ENCODE measurements at regions not wholly inside any gene's neighbourhood (a gene's known extent, or its start where the extent isn't known, plus 50 kb on each side); places are given as distances from the start of the nearest gene placed in this dataset.

DNA sequence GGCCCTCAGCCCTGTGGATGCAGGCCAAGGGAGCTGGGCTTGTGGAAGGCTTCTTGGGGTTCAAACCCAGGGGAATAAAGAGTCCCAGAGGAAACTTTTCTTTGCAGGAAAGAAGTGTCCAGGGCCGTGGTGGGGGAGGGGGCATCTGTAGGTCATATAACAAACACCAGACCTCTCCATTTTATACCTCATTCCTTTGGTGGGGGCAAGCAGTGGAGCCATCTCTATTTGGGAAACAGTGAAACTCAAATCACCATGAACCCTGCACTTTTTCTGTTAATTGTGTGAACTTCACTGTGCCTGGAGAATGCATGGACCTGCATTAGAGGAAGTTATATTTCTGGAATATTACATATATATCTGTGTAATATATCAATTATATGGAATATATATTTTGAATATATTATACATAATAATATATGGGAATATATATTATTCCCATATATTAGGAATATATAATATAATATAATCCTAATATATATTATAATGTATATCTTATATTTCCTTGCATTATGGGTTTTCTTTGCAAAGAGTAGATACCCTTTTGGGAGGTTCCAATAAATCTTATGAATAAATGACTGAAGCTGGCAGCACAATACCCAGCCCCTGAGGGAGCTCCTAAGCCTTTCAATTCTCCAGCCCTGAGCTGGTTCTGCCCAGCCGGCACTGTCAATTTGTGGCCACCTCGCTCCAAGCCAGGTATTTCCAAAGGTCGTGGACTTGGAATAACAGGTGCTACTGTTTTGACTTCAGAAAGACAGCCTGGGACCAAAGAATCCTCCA, 97.7 kb upstream of the PKDCC start:
- H3K36me3 ChIP-seq (ENCODE audit: insufficient read depth, insufficient read length, low read length) = no peaks in the 10 kb centered on the region
- TF ChIP-seq YY1 (IDR thresholded peaks at IDR 0.05; ENCODE audit: insufficient read depth, insufficient read length) (no peak), ZNF274 (IDR thresholded peaks at IDR 0.05; ENCODE audit: low read depth, low read length) (no peak), SUZ12 (IDR thresholded peaks at IDR 0.05; ENCODE audit: extremely low read depth, insufficient read depth, insufficient read length) (no peak)
- peaks cover 5% of the 10 kb centered on the region for H3K4me1 ChIP-seq (ENCODE audit: insufficient read depth, insufficient read length)
- H3K9me3 ChIP-seq (ENCODE audit: insufficient read depth, low read length) = peaks cover 5% of the 10 kb centered on the region; the same call in 1 of the 2 replicates
- H3K4me3 ChIP-seq (ENCODE audit: insufficient read length, low read depth) = no peak overlapping the region
- H3K9ac ChIP-seq (ENCODE audit: insufficient read length, low read depth) = no peak overlapping the region
- H3K27me3 ChIP-seq (ENCODE audit: insufficient read depth, insufficient read length) = no peaks in the 10 kb centered on the region
- no peak for DNase-seq (ENCODE audit: low read depth, low spot score)

DNA sequence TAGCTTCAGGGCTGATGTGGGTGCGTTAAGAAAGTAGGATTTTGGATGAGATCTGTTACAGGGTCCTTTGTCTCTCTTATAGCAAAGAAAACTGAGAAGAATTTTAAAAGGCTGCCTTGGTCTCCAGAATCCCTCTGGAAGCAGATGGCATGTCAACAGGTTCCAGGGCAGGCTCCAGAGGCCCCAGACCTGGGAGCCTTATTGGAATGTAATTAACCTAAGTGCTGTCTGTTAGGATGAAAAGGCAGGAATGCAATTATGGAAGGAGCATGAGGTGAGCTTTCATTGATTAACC, 97.2 kb upstream of the PKDCC start:
- TF ChIP-seq SUZ12 (IDR thresholded peaks at IDR 0.05; ENCODE audit: extremely low read depth, insufficient read depth, insufficient read length) (no peak), YY1 (IDR thresholded peaks at IDR 0.05; ENCODE audit: insufficient read depth, insufficient read length) (no peak), ZNF274 (IDR thresholded peaks at IDR 0.05; ENCODE audit: low read depth, low read length) (no peak)
- Histone ChIP-seq H3K9me3 (ENCODE audit: insufficient read depth, low read length) (no peaks in the 10 kb centered on the region), H3K9ac (ENCODE audit: insufficient read length, low read depth) (no peak overlapping the region), H3K4me3 (ENCODE audit: insufficient read length, low read depth) (no peak overlapping the region), H3K4me1 (ENCODE audit: insufficient read depth, insufficient read length) (peaks cover 5% of the 10 kb centered on the region), H3K36me3 (ENCODE audit: insufficient read depth, insufficient read length, low read length) (no peaks in the 10 kb centered on the region), H3K27me3 (ENCODE audit: insufficient read depth, insufficient read length) (no peaks in the 10 kb centered on the region)
- DNase-seq (ENCODE audit: low read depth, low spot score) = no peak

DNA sequence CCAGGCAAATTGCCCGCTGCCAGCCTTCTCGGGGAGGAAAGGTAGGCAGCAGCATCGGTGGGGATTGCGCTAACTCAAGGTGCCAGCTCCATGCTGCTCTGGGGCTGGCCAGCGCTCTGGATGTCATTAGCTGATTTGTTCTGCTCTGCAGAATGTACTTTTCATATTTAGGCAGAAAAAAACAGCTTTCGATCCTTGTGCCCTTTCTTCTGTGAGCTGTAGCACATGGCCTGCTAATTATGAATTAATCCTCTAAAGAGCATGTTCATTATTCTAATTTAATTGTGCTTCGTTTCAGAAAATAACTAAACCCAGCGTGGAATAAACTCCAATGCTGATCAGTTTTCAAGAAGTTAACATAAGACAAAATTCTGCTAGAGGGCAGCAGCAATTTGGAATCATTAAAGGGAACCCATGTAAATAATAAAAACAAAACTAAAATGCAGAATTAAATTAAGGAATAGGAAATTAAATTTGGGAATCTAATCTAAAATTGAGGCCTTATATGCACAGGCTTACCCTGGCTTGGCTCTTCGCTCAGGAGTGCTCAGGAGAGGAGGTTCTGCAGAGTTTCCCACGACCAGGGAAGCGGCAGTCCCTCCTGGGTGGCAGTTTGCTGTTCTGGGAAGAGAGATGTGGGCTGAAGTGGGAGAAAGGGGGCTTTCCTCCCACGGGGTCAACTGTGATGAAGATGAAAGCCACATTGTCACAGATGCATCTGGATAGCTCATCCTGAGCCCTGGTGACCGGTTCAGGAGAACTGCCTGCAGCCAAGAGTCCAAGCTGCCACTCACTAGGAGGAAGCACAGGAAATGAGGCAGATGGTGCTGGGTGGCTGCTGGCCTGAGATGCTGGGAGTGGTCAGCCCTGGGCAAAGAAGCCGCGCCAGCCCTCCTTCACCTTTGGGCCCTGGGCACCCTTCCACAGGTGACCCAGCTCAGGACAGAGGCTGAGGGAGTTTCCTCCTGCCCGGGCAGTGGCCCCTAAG, 93.2 kb upstream of the PKDCC start:
- Histone ChIP-seq H3K9me3 (ENCODE audit: insufficient read depth, low read length) (no peaks in the 10 kb centered on the region), H3K36me3 (ENCODE audit: insufficient read depth, insufficient read length, low read length) (no peaks in the 10 kb centered on the region), H3K4me3 (ENCODE audit: insufficient read length, low read depth) (no peak overlapping the region), H3K9ac (ENCODE audit: insufficient read length, low read depth) (no peak overlapping the region), H3K4me1 (ENCODE audit: insufficient read depth, insufficient read length) (no peaks in the 10 kb centered on the region), H3K27me3 (ENCODE audit: insufficient read depth, insufficient read length) (no peaks in the 10 kb centered on the region)
- no peak for DNase-seq (ENCODE audit: low read depth, low spot score)
- TF ChIP-seq YY1 (IDR thresholded peaks at IDR 0.05; ENCODE audit: insufficient read depth, insufficient read length) = no peak
- no peak for TF ChIP-seq SUZ12 (IDR thresholded peaks at IDR 0.05; ENCODE audit: extremely low read depth, insufficient read depth, insufficient read length)
- TF ChIP-seq ZNF274 (IDR thresholded peaks at IDR 0.05; ENCODE audit: low read depth, low read length) = no peak

GRCh38 chr2:41955316-41956043, 92.3 kb upstream of the PKDCC start:
- Histone ChIP-seq H3K36me3 (ENCODE audit: insufficient read depth, insufficient read length, low read length) (no peaks in the 10 kb centered on the region), H3K27me3 (ENCODE audit: insufficient read depth, insufficient read length) (no peaks in the 10 kb centered on the region), H3K9me3 (ENCODE audit: insufficient read depth, low read length) (no peaks in the 10 kb centered on the region), H3K4me3 (ENCODE audit: insufficient read length, low read depth) (no peak overlapping the region), H3K9ac (ENCODE audit: insufficient read length, low read depth) (no peak overlapping the region), H3K4me1 (ENCODE audit: insufficient read depth, insufficient read length) (no peaks in the 10 kb centered on the region)
- TF ChIP-seq ZNF274 (IDR thresholded peaks at IDR 0.05; ENCODE audit: low read depth, low read length) (no peak), YY1 (IDR thresholded peaks at IDR 0.05; ENCODE audit: insufficient read depth, insufficient read length) (no peak), SUZ12 (IDR thresholded peaks at IDR 0.05; ENCODE audit: extremely low read depth, insufficient read depth, insufficient read length) (no peak)
- DNase-seq (ENCODE audit: low read depth, low spot score) = no peak

DNA sequence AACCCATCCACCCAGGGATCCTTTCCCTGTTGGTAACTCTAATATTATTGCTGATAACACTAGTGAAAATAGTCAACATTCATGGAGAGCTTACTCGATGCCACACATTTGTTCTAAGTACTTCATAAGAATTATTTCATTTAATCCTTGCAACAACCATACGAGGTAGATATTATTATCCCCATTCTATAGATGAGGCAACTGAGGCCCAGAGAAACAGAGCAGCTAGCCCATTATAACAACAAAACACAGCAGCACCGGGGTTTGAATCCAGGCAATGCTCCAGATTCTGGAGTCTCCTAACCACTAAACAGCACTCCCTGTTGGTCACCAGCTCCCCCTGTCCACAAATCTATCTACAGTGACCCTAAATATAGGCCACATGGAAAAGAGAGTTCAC, 90.4 kb upstream of the PKDCC start:
- no peaks in the 10 kb centered on the region for H3K9me3 ChIP-seq (ENCODE audit: insufficient read depth, low read length)
- H3K36me3 ChIP-seq (ENCODE audit: insufficient read depth, insufficient read length, low read length) = no peaks in the 10 kb centered on the region
- TF ChIP-seq ZNF274 (IDR thresholded peaks at IDR 0.05; ENCODE audit: low read depth, low read length) = no peak
- TF ChIP-seq SUZ12 (IDR thresholded peaks at IDR 0.05; ENCODE audit: extremely low read depth, insufficient read depth, insufficient read length) = no peak
- no peaks in the 10 kb centered on the region for H3K4me1 ChIP-seq (ENCODE audit: insufficient read depth, insufficient read length)
- no peaks in the 10 kb centered on the region for H3K27me3 ChIP-seq (ENCODE audit: insufficient read depth, insufficient read length)
- H3K9ac ChIP-seq (ENCODE audit: insufficient read length, low read depth) = no peak overlapping the region
- DNase-seq (ENCODE audit: low read depth, low spot score) = no peak
- H3K4me3 ChIP-seq (ENCODE audit: insufficient read length, low read depth) = no peak overlapping the region

GRCh38 chr2:41958251-41958650, 89.6 kb upstream of the PKDCC start:
- H3K4me1 ChIP-seq (ENCODE audit: insufficient read depth, insufficient read length) = no peaks in the 10 kb centered on the region
- H3K4me3 ChIP-seq (ENCODE audit: insufficient read length, low read depth) = no peak overlapping the region
- no peak for DNase-seq (ENCODE audit: low read depth, low spot score)
- H3K9ac ChIP-seq (ENCODE audit: insufficient read length, low read depth) = no peak overlapping the region
- H3K9me3 ChIP-seq (ENCODE audit: insufficient read depth, low read length) = no peaks in the 10 kb centered on the region
- TF ChIP-seq ZNF274 (IDR thresholded peaks at IDR 0.05; ENCODE audit: low read depth, low read length) (no peak), YY1 (IDR thresholded peaks at IDR 0.05; ENCODE audit: insufficient read depth, insufficient read length) (no peak), SUZ12 (IDR thresholded peaks at IDR 0.05; ENCODE audit: extremely low read depth, insufficient read depth, insufficient read length) (no peak)
- H3K27me3 ChIP-seq (ENCODE audit: insufficient read depth, insufficient read length) = no peaks in the 10 kb centered on the region
- no peaks in the 10 kb centered on the region for H3K36me3 ChIP-seq (ENCODE audit: insufficient read depth, insufficient read length, low read length)

All from NT2/D1 (cell line).